GM21447 (cell line): ENCODE measurements at regions not wholly inside any gene's neighbourhood (a gene's known extent, or its start where the extent isn't known, plus 50 kb on each side); places are given as distances from the start of the nearest gene placed in this dataset.

ENCODE experiments used
- ATAC-seq: cut with Tn5 transposase; IDR thresholded peaks from one replicate; pipeline ENCODE4 v1.9.1; 2021; ENCODE audit not compliant: unreplicated experiment

GRCh38 chr1:57678138-57678537 is 254.3 kb upstream of the DAB1 start:
- no peak for ATAC-seq

- ATAC-seq: no peak
Measured at GRCh38 chr1:57675776-57676175, 251.9 kb upstream of the DAB1 start.

- no peak for ATAC-seq
Measured at GRCh38 chr1:57674801-57675200, 250.9 kb upstream of the DAB1 start.

GRCh38 chr1:57672346-57673140 is 248.7 kb upstream of the DAB1 start:
- no peak for ATAC-seq

GRCh38 chr1:57671750-57672149 is 247.9 kb upstream of the DAB1 start:
- ATAC-seq: no peak

- no peak for ATAC-seq
Measured at GRCh38 chr1:57659804-57660203, 235.9 kb upstream of the DAB1 start.

- no peak for ATAC-seq
Measured at GRCh38 chr1:57655161-57655560, 231.3 kb upstream of the DAB1 start.

- no peak for ATAC-seq
Measured at GRCh38 chr1:57644667-57645066, 220.8 kb upstream of the DAB1 start.

GRCh38 chr1:57638239-57638638 is 214.4 kb upstream of the DAB1 start:
- ATAC-seq: no peak

GRCh38 chr1:57637155-57637554 is 213.3 kb upstream of the DAB1 start:
- no peak for ATAC-seq

GRCh38 chr1:57633881-57634280 is 210.0 kb upstream of the DAB1 start:
- ATAC-seq: no peak

- no peak for ATAC-seq
Measured at GRCh38 chr1:57633056-57633455, 209.2 kb upstream of the DAB1 start.

- ATAC-seq: no peak
Measured at GRCh38 chr1:57632401-57632800, 208.5 kb upstream of the DAB1 start.

- no peak for ATAC-seq
Measured at GRCh38 chr1:57627612-57628011, 203.8 kb upstream of the DAB1 start.

- ATAC-seq: no peak
Measured at GRCh38 chr1:57623791-57624538, 200.1 kb upstream of the DAB1 start.

- no peak for ATAC-seq
Measured at GRCh38 chr1:57623039-57623790, 199.4 kb upstream of the DAB1 start.

- ATAC-seq: no peak
Measured at GRCh38 chr1:57621776-57622175, 197.9 kb upstream of the DAB1 start.

GRCh38 chr1:57620605-57621004 is 196.7 kb upstream of the DAB1 start:
- no peak for ATAC-seq

GRCh38 chr1:57616921-57617320 is 193.1 kb upstream of the DAB1 start:
- no peak for ATAC-seq

- ATAC-seq: no peak
Measured at GRCh38 chr1:57615956-57616355, 192.1 kb upstream of the DAB1 start.

GRCh38 chr1:57612833-57613232 is 189.0 kb upstream of the DAB1 start:
- ATAC-seq: no peak

- no peak for ATAC-seq
Measured at GRCh38 chr1:57605933-57606332, 182.1 kb upstream of the DAB1 start.
